ENCODE measurements at regions not wholly inside any gene's neighbourhood (a gene's known extent, or its start where the extent isn't known, plus 50 kb on each side); places are given as distances from the start of the nearest gene placed in this dataset.
"Not testable (repeated sequence)": the region's sequence is repeated elsewhere in the genome, so short reads cannot be mapped to it uniquely, and the experiment has no call there.

GRCh38 chr12:114152066-114152465 lies 185.9 kb upstream of the RBM19 start:
- no peak overlapping the region for H3K4me3 ChIP-seq (ENCODE audit: low read depth, low read length)
- TF ChIP-seq, protein P1, sequence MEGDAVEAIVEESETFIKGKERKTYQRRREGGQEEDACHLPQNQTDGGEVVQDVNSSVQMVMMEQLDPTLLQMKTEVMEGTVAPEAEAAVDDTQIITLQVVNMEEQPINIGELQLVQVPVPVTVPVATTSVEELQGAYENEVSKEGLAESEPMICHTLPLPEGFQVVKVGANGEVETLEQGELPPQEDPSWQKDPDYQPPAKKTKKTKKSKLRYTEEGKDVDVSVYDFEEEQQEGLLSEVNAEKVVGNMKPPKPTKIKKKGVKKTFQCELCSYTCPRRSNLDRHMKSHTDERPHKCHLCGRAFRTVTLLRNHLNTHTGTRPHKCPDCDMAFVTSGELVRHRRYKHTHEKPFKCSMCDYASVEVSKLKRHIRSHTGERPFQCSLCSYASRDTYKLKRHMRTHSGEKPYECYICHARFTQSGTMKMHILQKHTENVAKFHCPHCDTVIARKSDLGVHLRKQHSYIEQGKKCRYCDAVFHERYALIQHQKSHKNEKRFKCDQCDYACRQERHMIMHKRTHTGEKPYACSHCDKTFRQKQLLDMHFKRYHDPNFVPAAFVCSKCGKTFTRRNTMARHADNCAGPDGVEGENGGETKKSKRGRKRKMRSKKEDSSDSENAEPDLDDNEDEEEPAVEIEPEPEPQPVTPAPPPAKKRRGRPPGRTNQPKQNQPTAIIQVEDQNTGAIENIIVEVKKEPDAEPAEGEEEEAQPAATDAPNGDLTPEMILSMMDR (IDR thresholded peaks at IDR 0.05; ENCODE audit: low read depth, low read length, missing control alignments), result no peak
- no peak for DNase-seq (ENCODE audit: low read depth)

GRCh38 chr12:114150584-114150983 lies 184.5 kb upstream of the RBM19 start:
- not testable (repeated sequence) for H3K4me3 ChIP-seq (ENCODE audit: low read depth, low read length)

GRCh38 chr12:114141921-114142564 lies 175.9 kb upstream of the RBM19 start:
- no peak for DNase-seq (ENCODE audit: low read depth)
- TF ChIP-seq, protein P1 (IDR thresholded peaks at IDR 0.05; ENCODE audit: low read depth, low read length, missing control alignments), result no peak

More at GRCh38 chr12:114150584-114150983, 184.5 kb upstream of the RBM19 start:
- not testable (repeated sequence) for DNase-seq (ENCODE audit: low read depth)

DNA sequence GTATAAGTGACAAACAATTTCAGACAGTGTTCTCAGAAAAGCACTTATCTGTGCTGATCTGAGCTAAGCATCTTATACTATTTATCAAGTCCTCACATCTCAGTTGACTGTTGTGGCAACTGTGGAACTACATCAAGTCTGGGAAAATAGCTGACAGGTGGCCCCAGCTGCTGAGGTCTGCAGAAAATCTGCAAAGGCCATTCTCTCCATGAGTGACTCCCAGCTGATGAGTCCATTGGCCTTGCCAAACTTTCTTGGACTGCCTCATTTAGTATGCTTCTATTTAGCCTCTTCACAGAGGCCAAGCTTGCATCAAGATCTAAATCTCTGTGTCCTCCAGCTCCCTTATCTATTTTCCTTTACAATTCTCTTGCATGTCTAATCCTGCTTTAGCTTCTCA lies 174.5 kb upstream of the RBM19 start:
- no peak for DNase-seq (ENCODE audit: low read depth)
- TF ChIP-seq, protein P1 (IDR thresholded peaks at IDR 0.05; ENCODE audit: low read depth, low read length, missing control alignments), result no peak
- no peak overlapping the region for H3K4me3 ChIP-seq (ENCODE audit: low read depth, low read length)

More at GRCh38 chr12:114141921-114142564, 175.9 kb upstream of the RBM19 start:
- H3K4me3 ChIP-seq (ENCODE audit: low read depth, low read length), result no peak overlapping the region

DNA sequence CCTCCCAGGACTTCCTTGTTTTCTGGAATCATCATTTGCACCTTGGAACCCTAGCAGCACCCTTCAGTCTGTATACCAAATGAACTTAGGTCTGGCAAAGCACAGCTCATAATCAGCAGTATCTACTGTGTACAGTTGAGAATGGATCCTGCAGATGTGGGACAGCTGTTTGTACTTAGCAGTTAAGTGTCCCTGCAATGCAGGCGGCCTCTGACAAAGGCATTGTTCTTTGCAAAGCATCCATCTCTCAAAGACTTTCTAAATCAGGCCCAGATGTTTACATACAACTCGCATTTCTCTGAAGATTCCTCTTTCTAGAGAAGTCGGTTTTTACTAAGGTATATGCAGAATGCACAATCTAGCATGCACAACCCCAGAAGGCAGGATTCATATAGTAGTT lies 170.5 kb upstream of the RBM19 start:
- no peak for DNase-seq (ENCODE audit: low read depth)
- TF ChIP-seq, protein P1 (IDR thresholded peaks at IDR 0.05; ENCODE audit: low read depth, low read length, missing control alignments), result no peak
- no peak overlapping the region for H3K4me3 ChIP-seq (ENCODE audit: low read depth, low read length)

GRCh38 chr12:114134922-114135321 lies 168.8 kb upstream of the RBM19 start:
- DNase-seq (ENCODE audit: low read depth), result no peak
- no peak overlapping the region for H3K4me3 ChIP-seq (ENCODE audit: low read depth, low read length)
- TF ChIP-seq, protein P1 (IDR thresholded peaks at IDR 0.05; ENCODE audit: low read depth, low read length, missing control alignments), result no peak

GRCh38 chr12:114131824-114132223 lies 165.7 kb upstream of the RBM19 start:
- no peak for DNase-seq (ENCODE audit: low read depth)
- TF ChIP-seq, protein P1 (IDR thresholded peaks at IDR 0.05; ENCODE audit: low read depth, low read length, missing control alignments), result peak; percentile 1

More at GRCh38 chr12:114131824-114132223, 165.7 kb upstream of the RBM19 start:
- no peak overlapping the region for H3K4me3 ChIP-seq (ENCODE audit: low read depth, low read length)
